Small intestine (tissue), 7 donors: ENCODE measurements at regions not wholly inside any gene's neighbourhood (a gene's known extent, or its start where the extent isn't known, plus 50 kb on each side); places are given as distances from the start of the nearest gene placed in this dataset.

Source experiments
- DNase-seq, 2 donors: peaks; one replicate each; pipeline versions ENCODE4 v3.0.0 to v3.0.0-alpha.2; 2013
- FAIRE-seq: peaks from 2 replicates; lab custom pipeline; 2012; peaks lifted over from hg19 to GRCh38; lab: Jason Lieb, UNC
- H3K27ac ChIP-seq, 3 donors: one replicate each; pipeline ENCODE4 v1.5.1; 2013; ENCODE audit warnings: low read length in 2 of 3, mild to moderate bottlenecking in 2 of 3, control low read depth in 1 of 3, inconsistent platforms in 1 of 3, low read depth in 1 of 3, moderate library complexity in 1 of 3
- H3K27me3 ChIP-seq, 3 donors: one replicate each; pipeline ENCODE4 v1.6.1; 2013; ENCODE audit warnings: low read length in 3 of 3, inconsistent platforms in 1 of 3; ENCODE audit not compliant: control insufficient read depth in 3 of 3, insufficient read depth in 3 of 3
- H3K36me3 ChIP-seq, 3 donors: one replicate each; pipeline ENCODE4 v1.6.1; 2013; ENCODE audit warnings: low read length in 3 of 3, inconsistent platforms in 1 of 3, low read depth in 1 of 3, mild to moderate bottlenecking in 1 of 3, moderate library complexity in 1 of 3; ENCODE audit not compliant: control insufficient read depth in 3 of 3, insufficient read depth in 2 of 3
- H3K4me1 ChIP-seq, 3 donors: one replicate each; pipeline ENCODE4 v1.6.1; 2013; ENCODE audit warnings: low read length in 2 of 3, inconsistent platforms in 1 of 3, low read depth in 1 of 3, mild to moderate bottlenecking in 1 of 3, moderate library complexity in 1 of 3; ENCODE audit not compliant: control insufficient read depth in 3 of 3, insufficient read depth in 2 of 3
- H3K4me3 ChIP-seq, 3 donors: one replicate each; pipeline ENCODE4 v1.5.1; 2013; ENCODE audit warnings: low read length in 3 of 3, control low read depth in 1 of 3, inconsistent platforms in 1 of 3, low read depth in 1 of 3, mild to moderate bottlenecking in 1 of 3, moderate library complexity in 1 of 3
- H3K9me3 ChIP-seq, 2 donors: one replicate each; pipeline ENCODE4 v1.6.1; 2013; ENCODE audit warnings: low read depth in 1 of 2, low read length in 1 of 2; ENCODE audit not compliant: control insufficient read depth in 2 of 2, insufficient read depth in 1 of 2
- WGBS, 3 donors: extraction: QIAGEN DNeasy Blood & Tissue Kit; methylation state at CpG; one replicate each; pipeline ENCODE4 v1.1.7; 2013; 5-methylcytosine and 5-hydroxymethylcytosine counted together
- donor health status: healthy with polysubstance abuse.
- donor health status: control.
- donor health status: control.
- donor health status: Bipolar disorder and iron deficiency.
- donor health status: healthy.

- Histone ChIP-seq H3K36me3 (no peaks in the 10 kb centered on the region), H3K4me1 (no peaks in the 10 kb centered on the region), H3K9me3 (no peaks in the 10 kb centered on the region), H3K27me3 (no peaks in the 10 kb centered on the region), H3K4me3 (no peak overlapping the region), H3K27ac (no peak overlapping the region)
- FAIRE-seq, result no peak
- 73 to 88% (median 80%) methylated on average over 1 of the region's 1 CpG for WGBS, 3 donors
- no peak for DNase-seq
These were observed 499.0 kb upstream of the SEMA6D start for GRCh38 chr15:47218295-47218694.

- Histone ChIP-seq H3K4me1 (no peaks in the 10 kb centered on the region), H3K36me3 (no peaks in the 10 kb centered on the region), H3K9me3 (no peaks in the 10 kb centered on the region), H3K4me3 (no peak overlapping the region), H3K27ac (no peak overlapping the region), H3K27me3 (no peaks in the 10 kb centered on the region)
- DNase-seq, result no peak
- FAIRE-seq, result no peak
- 75 to 93% (median 91%) methylated on average over 1 of the region's 1 CpG for WGBS, 3 donors
These were observed 472.9 kb upstream of the SEMA6D start for GRCh38 chr15:47244361-47244760.

GRCh38 chr15:47246317-47246716 lies 471.0 kb upstream of the SEMA6D start:
- no peaks in the 10 kb centered on the region for H3K4me1 ChIP-seq
- no peaks in the 10 kb centered on the region for H3K36me3 ChIP-seq
- FAIRE-seq (no peak), DNase-seq (no peak)
- H3K4me3 ChIP-seq, result no peak overlapping the region
- H3K9me3 ChIP-seq, result no peaks in the 10 kb centered on the region
- H3K27me3 ChIP-seq, result no peaks in the 10 kb centered on the region
- H3K27ac ChIP-seq, result no peak overlapping the region
- WGBS, 3 donors, result 82 to 88% (median 86%) methylated on average over 5 of the region's 5 CpGs

GRCh38 chr15:47258521-47258920 lies 458.8 kb upstream of the SEMA6D start:
- no peak for FAIRE-seq
- DNase-seq, result peak in 1 of 2 donors; percentile 8
- WGBS, 3 donors, result 34 to 67% (median 46%) methylated on average over 3 of the region's 3 CpGs
- Histone ChIP-seq H3K9me3 (peaks cover 0 to 4% of the 10 kb centered on the region in 2 donors), H3K27ac (no peak overlapping the region), H3K4me1 (no peaks in the 10 kb centered on the region), H3K36me3 (no peaks in the 10 kb centered on the region), H3K4me3 (no peak overlapping the region), H3K27me3 (no peaks in the 10 kb centered on the region)

GRCh38 chr15:47265686-47266085 lies 451.6 kb upstream of the SEMA6D start:
- FAIRE-seq, result no peak

GRCh38 chr15:47266566-47266965 lies 450.7 kb upstream of the SEMA6D start:
- FAIRE-seq, result no peak
- WGBS, 3 donors, result 74 to 88% (median 76%) methylated on average over 1 of the region's 1 CpG

More at GRCh38 chr15:47265686-47266085, 451.6 kb upstream of the SEMA6D start:
- 62 to 77% (median 67%) methylated on average over 4 of the region's 4 CpGs for WGBS, 3 donors
- no peaks in the 10 kb centered on the region for H3K27me3 ChIP-seq
- H3K27ac ChIP-seq, result no peak overlapping the region
- H3K36me3 ChIP-seq, result no peaks in the 10 kb centered on the region
- H3K4me1 ChIP-seq, result no peaks in the 10 kb centered on the region
- no peak overlapping the region for H3K4me3 ChIP-seq
- peaks cover 0 to 4% of the 10 kb centered on the region in 2 donors for H3K9me3 ChIP-seq
- no peak for DNase-seq

GRCh38 chr15:47273864-47274263 lies 443.4 kb upstream of the SEMA6D start:
- Histone ChIP-seq H3K36me3 (no peaks in the 10 kb centered on the region), H3K27ac (no peak overlapping the region), H3K9me3 (no peaks in the 10 kb centered on the region), H3K27me3 (peaks cover 0 to 3% (median 0%) of the 10 kb centered on the region in 3 donors), H3K4me1 (no peaks in the 10 kb centered on the region), H3K4me3 (no peak overlapping the region)
- WGBS, 3 donors, result 79 to 87% (median 83%) methylated on average over 3 of the region's 3 CpGs
- FAIRE-seq (no peak), DNase-seq (no peak)

More at GRCh38 chr15:47266566-47266965, 450.7 kb upstream of the SEMA6D start:
- peaks cover 0 to 4% of the 10 kb centered on the region in 2 donors for H3K9me3 ChIP-seq
- H3K27ac ChIP-seq, result no peak overlapping the region
- no peaks in the 10 kb centered on the region for H3K27me3 ChIP-seq
- H3K4me1 ChIP-seq, result no peaks in the 10 kb centered on the region
- H3K36me3 ChIP-seq, result no peaks in the 10 kb centered on the region
- H3K4me3 ChIP-seq, result no peak overlapping the region
- no peak for DNase-seq

GRCh38 chr15:47283246-47283645 lies 434.1 kb upstream of the SEMA6D start:
- no peaks in the 10 kb centered on the region for H3K4me1 ChIP-seq
- WGBS, 3 donors, result 48 to 54% (median 53%) methylated on average over 8 of the region's 8 CpGs
- H3K9me3 ChIP-seq, result no peaks in the 10 kb centered on the region
- no peak overlapping the region for H3K4me3 ChIP-seq
- DNase-seq (no peak), FAIRE-seq (no peak)
- H3K27ac ChIP-seq, result no peak overlapping the region
- no peaks in the 10 kb centered on the region for H3K36me3 ChIP-seq
- H3K27me3 ChIP-seq, result no peaks in the 10 kb centered on the region

GRCh38 chr15:47288794-47289193 lies 428.5 kb upstream of the SEMA6D start:
- WGBS, 3 donors, result 78 to 86% (median 85%) methylated on average over 6 of the region's 6 CpGs
- DNase-seq, result no peak

More at GRCh38 chr15:47288794-47289193, 428.5 kb upstream of the SEMA6D start:
- Histone ChIP-seq H3K4me3 (no peak overlapping the region), H3K9me3 (no peaks in the 10 kb centered on the region), H3K27ac (no peak overlapping the region), H3K27me3 (no peaks in the 10 kb centered on the region), H3K36me3 (no peaks in the 10 kb centered on the region), H3K4me1 (no peaks in the 10 kb centered on the region)
- no peak for FAIRE-seq
